K562 (cell line): ENCODE measurements at regions not wholly inside any gene's neighbourhood (a gene's known extent, or its start where the extent isn't known, plus 50 kb on each side); places are given as distances from the start of the nearest gene placed in this dataset.

Source experiments
- ATF3 ChIP-seq, 2 experiments: fragments of 450-650 bp in 1 of 2; sonication (generic) in 1 of 2; formaldehyde crosslinking in 1 of 2; IDR thresholded peaks in 1 of 2; conservative IDR thresholded peaks in 1 of 2; 2 replicates each; pipeline versions ENCODE4 v1.6.1 to v1.8.1; 2016 to 2023; ENCODE audit warnings: mild to moderate bottlenecking in 2 of 2, moderate library complexity in 2 of 2, inconsistent platforms in 1 of 2, missing genetic modification reagents in 1 of 2
- CTBP1 ChIP-seq: fragments of 450-650 bp; IDR thresholded peaks from 2 replicates; pipeline ENCODE4 v1.6.1; 2016; ENCODE audit warnings: borderline replicate concordance
- DDX20 ChIP-seq: fragments of 450-650 bp; IDR thresholded peaks from 2 replicates; pipeline ENCODE4 v1.6.1; 2016; ENCODE audit warnings: missing genetic modification characterization, low read depth, mild to moderate bottlenecking, missing compliant biosample characterization, moderate library complexity
- KAT8 ChIP-seq: fragments of 450-650 bp; IDR thresholded peaks from 2 replicates; pipeline ENCODE4 v1.6.1; 2016; ENCODE audit warnings: low read depth, mild to moderate bottlenecking
- SNAPC5 ChIP-seq: fragments of 250-450 bp; sonication (Bioruptor Pico); IDR thresholded peaks from 2 replicates; pipeline ENCODE4 v1.8.0; 2021; ENCODE audit warnings: moderate library complexity, mild to moderate bottlenecking, inconsistent platforms
- SNRNP70 ChIP-seq: fragments of 200-400 bp; formaldehyde crosslinking; optimal IDR thresholded peaks from 2 replicates; pipeline ENCODE3; 2017; ENCODE audit warnings: low read depth, low read length
- SREBF2 ChIP-seq: sonication (generic); formaldehyde crosslinking; IDR thresholded peaks from 2 replicates; pipeline ENCODE4 v1.4.0; 2020; ENCODE audit warnings: mild to moderate bottlenecking, missing genetic modification reagents
- SUPT5H ChIP-seq: fragments of 450-650 bp; IDR thresholded peaks from 2 replicates; pipeline ENCODE4 v1.6.1; 2016
- TBP ChIP-seq: optimal IDR thresholded peaks from 2 replicates; pipeline ENCODE3; 2011; ENCODE audit warnings: low read depth, low read length, improper control_type of control experiment
- ZNF407 ChIP-seq: fragments of 450-650 bp; IDR thresholded peaks from 2 replicates; pipeline ENCODE4 v1.6.1; 2016; ENCODE audit warnings: low read depth

GRCh38 chr4:27807207-27807606 lies 946.6 kb downstream of the STIM2 start (continued):
- TF ChIP-seq ZNF407 (no peak), DDX20 (tag) (no peak), KAT8 (no peak), SNAPC5 (CRISPR knock-in tag) (no peak), SUPT5H (no peak), SNRNP70 (no peak), ATF3 (IDR thresholded peaks at IDR 0.05) (no peak), ATF3 (CRISPR knock-in tag; conservative IDR thresholded peaks at IDR 0.05) (no peak), TBP (no peak), CTBP1 (no peak), SREBF2 (no peak)
